H4 (cell line): ENCODE measurements at regions not wholly inside any gene's neighbourhood (a gene's known extent, or its start where the extent isn't known, plus 50 kb on each side); places are given as distances from the start of the nearest gene placed in this dataset.
"Not testable (repeated sequence)": the region's sequence is repeated elsewhere in the genome, so short reads cannot be mapped to it uniquely, and the experiment has no call there.

Experiments
- DNase-seq: peaks from one replicate; pipeline ENCODE4 v3.0.0-alpha.2; 2015; ENCODE audit warnings: low spot score

DNA sequence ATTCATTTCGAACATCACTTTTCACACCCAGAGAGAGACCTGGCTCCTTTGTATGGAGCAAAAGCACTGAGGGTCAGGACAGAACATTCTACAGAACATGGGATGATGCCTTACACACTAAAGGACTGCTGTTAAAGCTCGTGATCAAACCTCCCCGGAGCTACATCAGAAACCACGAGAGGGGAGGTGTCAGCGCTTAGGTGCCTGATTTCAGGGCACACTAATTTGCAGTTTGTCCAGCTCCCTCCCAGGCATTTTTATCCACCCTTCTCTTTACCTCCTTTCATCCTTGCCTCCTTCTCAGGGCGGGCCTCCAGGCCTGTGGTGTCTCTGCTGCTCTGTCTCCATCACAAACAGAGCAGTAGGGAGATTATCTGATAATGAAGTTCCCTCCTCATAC lies 127.5 kb downstream of the VPREB1 start:
- no peak for DNase-seq

DNA sequence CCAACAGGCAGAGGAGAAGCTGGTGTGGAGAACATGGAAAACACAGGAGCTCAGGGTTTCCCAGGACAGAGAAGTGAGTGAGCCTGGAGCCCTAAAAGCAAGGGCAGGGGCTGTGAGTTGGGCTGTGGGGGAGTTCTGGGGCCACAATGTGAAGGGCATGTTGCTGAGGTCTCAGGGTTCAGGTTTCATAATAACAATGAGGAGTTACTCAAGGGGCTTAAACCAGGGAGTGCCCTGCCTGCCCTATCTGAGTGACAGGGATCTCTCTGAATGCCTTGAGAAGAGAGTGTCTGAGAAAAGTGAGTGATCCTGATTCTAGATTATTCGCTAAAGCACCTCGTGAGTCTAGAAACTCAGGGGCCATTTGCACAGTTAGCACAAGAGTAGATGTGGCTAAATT lies 129.6 kb downstream of the VPREB1 start:
- no peak for DNase-seq

GRCh38 chr22:22374579-22374978 lies 130.0 kb downstream of the VPREB1 start:
- no peak for DNase-seq

- no peak for DNase-seq
These were observed 131.2 kb downstream of the VPREB1 start for GRCh38 chr22:22375576-22376351.

- no peak for DNase-seq
These were observed 131.7 kb downstream of the VPREB1 start for GRCh38 chr22:22376352-22376706.

GRCh38 chr22:22376884-22377283 lies 131.7 kb downstream of the ZNF280B start:
- not testable (repeated sequence) for DNase-seq

GRCh38 chr22:22377335-22377734 lies 131.2 kb downstream of the ZNF280B start:
- no peak for DNase-seq

DNA sequence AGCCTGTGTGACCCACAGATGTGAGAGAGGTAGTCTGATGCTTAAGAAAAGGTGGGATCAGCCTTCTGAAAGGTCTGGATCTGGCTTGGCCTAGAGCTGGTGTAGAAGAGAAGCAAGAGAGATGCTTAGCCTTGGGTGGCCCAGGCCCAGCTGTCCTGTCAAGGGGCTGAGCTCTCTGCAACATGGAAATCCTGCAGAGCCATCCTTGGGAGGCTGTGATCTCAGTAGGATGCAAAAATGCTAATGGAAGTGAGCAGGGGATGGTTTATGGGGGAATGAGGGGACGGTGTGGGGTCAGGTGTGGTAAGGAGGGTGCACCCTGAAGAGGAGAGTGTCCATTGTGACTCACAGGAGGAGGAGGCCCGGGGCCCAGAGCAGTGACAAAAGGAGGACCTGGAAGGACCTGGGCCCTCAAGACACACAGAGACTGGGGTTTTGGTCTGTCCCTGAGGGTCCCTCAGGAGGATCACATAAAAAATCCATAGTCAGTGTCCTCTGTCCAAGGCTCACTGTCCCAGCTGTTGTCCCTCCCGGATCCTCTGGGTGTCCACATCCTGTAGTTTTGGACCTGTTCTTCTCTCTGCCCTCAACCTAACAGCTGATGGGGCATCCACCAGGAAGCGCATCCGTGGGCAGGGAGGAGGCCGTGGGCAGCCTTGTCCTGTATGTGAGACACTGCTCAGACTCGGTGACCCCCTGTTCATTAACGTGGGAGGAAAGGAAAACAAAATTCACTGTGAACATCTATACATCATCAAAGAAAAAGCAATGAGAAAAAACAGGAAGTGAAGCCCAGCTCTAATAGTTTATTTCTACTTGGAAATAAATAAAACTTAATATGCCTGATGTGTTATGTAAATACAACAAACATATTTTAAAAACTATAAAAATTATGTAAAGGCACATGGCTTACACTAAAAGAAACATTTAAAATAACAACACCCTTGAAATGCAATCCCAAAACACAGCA lies 129.8 kb downstream of the ZNF280B start:
- no peak for DNase-seq

- no peak for DNase-seq
These were observed 128.2 kb downstream of the ZNF280B start for GRCh38 chr22:22380098-22381030.

- DNase-seq, result not testable (repeated sequence)
These were observed 127.2 kb downstream of the ZNF280B start for GRCh38 chr22:22381292-22381691.

- DNase-seq, result no peak
These were observed 124.3 kb downstream of the ZNF280B start for GRCh38 chr22:22384267-22384666.

- DNase-seq, result no peak
These were observed 123.8 kb downstream of the ZNF280B start for GRCh38 chr22:22384668-22385244.

GRCh38 chr22:22386602-22387385 lies 121.7 kb downstream of the ZNF280B start:
- no peak for DNase-seq

GRCh38 chr22:22387386-22387736 lies 121.2 kb downstream of the ZNF280B start:
- no peak for DNase-seq

DNA sequence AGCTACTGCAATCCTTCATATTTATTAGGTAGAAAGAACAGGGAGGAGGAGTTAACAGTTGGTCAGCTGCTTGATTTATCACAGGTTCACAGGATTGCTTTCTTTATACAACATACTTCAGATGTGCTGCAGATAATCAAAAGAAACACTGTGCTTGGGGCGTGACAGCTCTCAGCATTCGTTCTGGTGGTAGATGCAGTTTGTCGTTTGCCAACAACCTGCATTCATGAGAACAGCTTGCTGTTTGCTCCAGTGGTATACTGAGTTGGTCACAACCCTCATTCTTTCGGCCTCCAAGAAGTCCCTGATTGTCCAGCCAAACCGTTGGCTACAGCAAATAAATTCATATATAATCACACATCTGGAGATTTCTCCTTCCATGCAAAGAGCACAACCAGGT lies 120.5 kb downstream of the ZNF280B start:
- no peak for DNase-seq

DNA sequence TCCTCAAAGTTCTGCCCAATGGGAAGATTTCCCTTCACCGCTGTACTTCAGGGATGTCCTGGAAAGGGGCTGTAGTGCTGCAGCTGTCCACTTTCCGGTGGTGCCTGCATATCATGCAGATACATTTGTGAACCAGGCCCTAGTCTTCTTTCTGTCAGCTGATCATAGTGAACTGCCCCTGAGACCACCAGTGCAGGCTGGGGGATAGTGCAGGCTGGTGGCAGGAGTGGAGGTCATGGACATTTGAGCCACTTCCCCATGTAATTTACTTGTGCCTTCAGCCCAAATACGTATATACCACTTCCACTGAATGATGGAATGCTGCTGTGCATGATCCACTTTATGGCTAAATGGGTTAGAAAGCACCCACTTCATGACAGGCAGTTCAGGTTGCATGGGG lies 120.0 kb downstream of the ZNF280B start:
- no peak for DNase-seq

DNA sequence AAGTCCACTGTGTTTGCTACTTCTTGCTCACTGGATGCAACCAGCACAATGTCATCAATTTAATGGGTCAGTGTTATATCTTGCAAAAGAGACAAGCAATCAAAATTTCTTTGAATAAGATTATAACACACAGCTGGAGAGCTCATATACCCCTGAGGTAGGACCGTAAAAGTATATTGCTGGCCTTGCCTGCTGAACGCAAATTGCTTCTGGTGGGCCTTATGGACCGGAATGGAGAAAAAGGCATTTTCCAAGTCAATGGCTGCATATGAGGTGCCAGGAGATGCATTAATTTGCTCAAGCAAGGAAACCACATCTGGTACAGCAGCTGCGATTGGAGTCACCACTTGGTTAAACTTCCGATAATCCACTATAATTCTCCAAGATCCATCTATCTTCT lies 119.1 kb downstream of the ZNF280B start:
- DNase-seq, result no peak

- DNase-seq, result no peak
These were observed 117.6 kb downstream of the ZNF280B start for GRCh38 chr22:22390989-22391388.

- no peak for DNase-seq
These were observed 117.0 kb downstream of the ZNF280B start for GRCh38 chr22:22391543-22391942.

- DNase-seq, result no peak
These were observed 116.4 kb downstream of the ZNF280B start for GRCh38 chr22:22392131-22392530.

- DNase-seq, result no peak
These were observed 114.0 kb downstream of the ZNF280B start for GRCh38 chr22:22394591-22394990.
